HG03469 (cell line): ENCODE measurements at regions not wholly inside any gene's neighbourhood (a gene's known extent, or its start where the extent isn't known, plus 50 kb on each side); places are given as distances from the start of the nearest gene placed in this dataset.

Experiments
- ATAC-seq: cut with Tn5 transposase; IDR thresholded peaks from one replicate; pipeline ENCODE4 v1.9.1; 2021; ENCODE audit warnings: mild to moderate bottlenecking, moderate library complexity, moderate number of reproducible peaks; ENCODE audit not compliant: unreplicated experiment

GRCh38 chr17:55668312-55668920, 54.2 kb downstream of the TMEM100 start:
- ATAC-seq = no peak

- no peak for ATAC-seq
Measured at GRCh38 chr17:55666806-55667205, 55.9 kb downstream of the TMEM100 start.

GRCh38 chr17:55664287-55664686, 58.4 kb downstream of the TMEM100 start:
- peak; percentile 96 for ATAC-seq

- ATAC-seq = no peak
Measured at GRCh38 chr17:55663400-55663799, 59.3 kb downstream of the TMEM100 start.

- no peak for ATAC-seq
Measured at GRCh38 chr17:55661963-55662834, 60.5 kb downstream of the TMEM100 start.

- no peak for ATAC-seq
Measured at GRCh38 chr17:55661256-55661758, 61.4 kb downstream of the TMEM100 start.

GRCh38 chr17:55660178-55660886, 62.3 kb downstream of the TMEM100 start:
- no peak for ATAC-seq

GRCh38 chr17:55659661-55660060, 63.0 kb downstream of the TMEM100 start:
- no peak for ATAC-seq

- no peak for ATAC-seq
Measured at GRCh38 chr17:55655777-55656176, 66.9 kb downstream of the TMEM100 start.

GRCh38 chr17:55654821-55655220, 67.8 kb downstream of the TMEM100 start:
- ATAC-seq = no peak

- ATAC-seq = no peak
Measured at GRCh38 chr17:55654022-55654421, 68.6 kb downstream of the TMEM100 start.

GRCh38 chr17:55652825-55653224, 69.8 kb downstream of the TMEM100 start:
- no peak for ATAC-seq

- no peak for ATAC-seq
Measured at GRCh38 chr17:55652114-55652823, 70.4 kb downstream of the TMEM100 start.

- ATAC-seq = no peak
Measured at GRCh38 chr17:55649957-55650597, 72.6 kb downstream of the TMEM100 start.

GRCh38 chr17:55648086-55648485, 74.6 kb downstream of the TMEM100 start:
- no peak for ATAC-seq

- ATAC-seq = no peak
Measured at GRCh38 chr17:55645361-55645760, 77.3 kb downstream of the TMEM100 start.

- ATAC-seq = no peak
Measured at GRCh38 chr17:55644346-55644745, 78.3 kb downstream of the TMEM100 start.

- no peak for ATAC-seq
Measured at GRCh38 chr17:55642741-55643140, 79.9 kb downstream of the TMEM100 start.

GRCh38 chr17:55641676-55642081, 81.0 kb downstream of the TMEM100 start:
- no peak for ATAC-seq

- ATAC-seq = no peak
Measured at GRCh38 chr17:55639096-55639495, 83.6 kb downstream of the TMEM100 start.
